Right cardiac atrium (tissue), 5 donors: ENCODE measurements at regions not wholly inside any gene's neighbourhood (a gene's known extent, or its start where the extent isn't known, plus 50 kb on each side); places are given as distances from the start of the nearest gene placed in this dataset.
A peak's percentile ranks its signal among the peaks of the same experiment; 100 is the strongest.
"Not testable (repeated sequence)": the region's sequence is repeated elsewhere in the genome, so short reads cannot be mapped to it uniquely, and the experiment has no call there.

ENCODE experiments used
- ATAC-seq, 2 donors: fragments of 200-7000 bp; cut with Tn5 transposase; one replicate each; pipeline versions ENCODE4 v1.8.0 to v1.9.1; 2020; ENCODE audit warnings: moderate library complexity in 2 of 2, mild to moderate bottlenecking in 1 of 2
- DNase-seq, 3 donors: peaks; one replicate each; pipeline ENCODE4 v3.0.0-alpha.2; 2020
- H3K27ac ChIP-seq: one replicate; pipeline ENCODE4 v1.5.1; 2013; ENCODE audit warnings: mild to moderate bottlenecking, low read length, control low read depth, moderate library complexity
- H3K27me3 ChIP-seq: one replicate; pipeline ENCODE4 v1.6.1; 2013; ENCODE audit not compliant: control insufficient read depth, insufficient read depth
- H3K4me1 ChIP-seq: one replicate; pipeline ENCODE4 v1.6.1; 2013; ENCODE audit warnings: low read length; ENCODE audit not compliant: control insufficient read depth, insufficient read depth
- H3K4me3 ChIP-seq: one replicate; pipeline ENCODE4 v1.5.1; 2013; ENCODE audit warnings: low read length, control low read depth
- H3K9me3 ChIP-seq: one replicate; pipeline ENCODE4 v1.6.1; 2013; ENCODE audit warnings: low read length; ENCODE audit not compliant: control insufficient read depth
- WGBS: extraction: QIAGEN DNeasy Blood & Tissue Kit; methylation state at CpG from one replicate; pipeline ENCODE4 v1.1.7; 2013; 5-methylcytosine and 5-hydroxymethylcytosine counted together
- intact Hi-C, 4 donors: fragments of 100-400 bp; cut with DNase I; formaldehyde crosslinking; loops; one replicate each; pipeline versions ENCODE4 v1.11.0 to v1.14.0; 2022 to 2023
- donor health status: healthy with polysubstance abuse.
- donor health status: DM: no; HTN: yes; CAD: no.
- donor health status: DM: no; HTN: no; CAD: no.
- donor health status: DM: no; HTN: yes; CAD: no; lungs with severe emphysema.
- donor health status: DM: yes; HTN: yes; CAD: no.

DNA sequence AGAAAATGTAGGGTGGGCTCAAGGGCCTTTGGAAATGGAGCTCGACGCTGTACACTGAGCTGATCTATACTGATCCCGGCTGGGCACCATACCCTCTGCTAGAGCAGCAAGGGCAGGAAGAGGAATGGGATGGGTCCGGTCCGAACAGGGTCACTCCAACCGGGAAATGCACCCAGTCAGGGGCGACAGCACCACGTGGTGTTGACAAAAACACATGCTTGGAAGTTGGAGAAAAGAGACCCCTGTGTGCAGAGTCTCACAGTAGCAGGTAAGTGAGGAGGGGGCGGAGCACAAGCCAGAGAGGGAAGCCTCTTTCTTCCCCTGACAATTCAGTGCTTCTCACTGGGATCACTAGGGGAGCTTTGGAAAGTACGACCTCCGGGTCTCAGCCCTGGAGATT is 84.1 kb upstream of the ASB18 start:
- Histone ChIP-seq H3K27ac (no peak overlapping the region), H3K9me3 (no peaks in the 10 kb centered on the region), H3K4me3 (no peak overlapping the region), H3K27me3 (no peaks in the 10 kb centered on the region), H3K4me1 (no peaks in the 10 kb centered on the region)
- intact Hi-C loops: loop anchor here in 1 of 4 donors (10.0 kb wide), 1 partner anchor 707 kb away; no protein-coding TSS in a partner anchor
- ATAC-seq (no peak), DNase-seq (no peak)
- 69% methylated on average over 11 of the region's 11 CpGs for WGBS

DNA sequence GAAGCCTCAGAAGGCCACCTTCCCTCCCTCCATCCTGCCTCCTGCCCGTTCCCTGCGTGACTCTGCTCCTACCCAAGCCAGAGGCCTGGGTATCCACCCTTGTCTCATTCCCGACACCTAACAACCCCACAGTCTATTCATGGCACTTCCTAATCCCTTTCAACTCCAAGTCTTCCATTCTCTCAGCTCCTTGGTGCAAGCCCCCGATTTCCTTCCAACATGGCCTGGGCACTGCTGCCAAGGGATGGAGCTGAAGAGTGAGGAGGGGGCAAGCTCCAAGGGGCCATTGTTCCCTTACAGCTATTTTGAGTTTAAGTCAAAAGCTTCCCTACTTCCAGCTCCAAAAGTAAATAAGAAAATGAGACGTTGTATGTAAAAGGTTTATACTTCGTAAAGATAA is 84.8 kb upstream of the ASB18 start:
- Histone ChIP-seq H3K27me3 (no peaks in the 10 kb centered on the region), H3K9me3 (no peaks in the 10 kb centered on the region), H3K4me1 (no peaks in the 10 kb centered on the region), H3K4me3 (no peak overlapping the region), H3K27ac (no peak overlapping the region)
- 91% methylated on average over 6 of the region's 6 CpGs for WGBS
- DNase-seq (no peak), ATAC-seq (no peak)
- intact Hi-C loops: loop anchor here in 1 of 4 donors (10.0 kb wide), 1 partner anchor 706 kb away; no protein-coding TSS in a partner anchor

DNA sequence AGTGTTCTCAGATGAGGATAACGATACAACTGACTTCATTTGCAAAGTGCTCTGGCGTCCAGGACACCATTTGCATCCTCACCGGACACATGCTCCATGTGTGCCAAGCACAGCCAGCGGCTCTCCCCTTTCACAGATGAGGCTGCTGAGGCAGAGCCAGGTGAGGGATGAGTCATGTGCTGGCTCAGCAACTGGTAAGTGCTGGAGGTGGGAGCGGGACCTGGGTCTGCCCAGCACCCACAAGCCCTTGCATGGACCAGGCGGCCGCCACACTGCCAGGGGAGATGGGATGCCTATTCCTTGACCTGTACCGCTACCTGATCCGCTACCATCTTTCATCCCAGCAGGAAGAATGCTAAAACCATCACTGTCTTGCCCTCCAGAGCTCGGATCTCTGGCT is 86.2 kb upstream of the ASB18 start:
- 84% methylated on average over 10 of the region's 10 CpGs for WGBS
- DNase-seq (no peak), ATAC-seq (no peak)
- Histone ChIP-seq H3K27ac (no peak overlapping the region), H3K27me3 (no peaks in the 10 kb centered on the region), H3K4me1 (no peaks in the 10 kb centered on the region), H3K9me3 (no peaks in the 10 kb centered on the region), H3K4me3 (no peak overlapping the region)
- intact Hi-C loops: loop anchor here (5.0 to 10.0 kb wide), 4 partner anchors 214 to 722 kb away; partner anchors contain the start of gene ACKR3 (in 1 of the 4)

DNA sequence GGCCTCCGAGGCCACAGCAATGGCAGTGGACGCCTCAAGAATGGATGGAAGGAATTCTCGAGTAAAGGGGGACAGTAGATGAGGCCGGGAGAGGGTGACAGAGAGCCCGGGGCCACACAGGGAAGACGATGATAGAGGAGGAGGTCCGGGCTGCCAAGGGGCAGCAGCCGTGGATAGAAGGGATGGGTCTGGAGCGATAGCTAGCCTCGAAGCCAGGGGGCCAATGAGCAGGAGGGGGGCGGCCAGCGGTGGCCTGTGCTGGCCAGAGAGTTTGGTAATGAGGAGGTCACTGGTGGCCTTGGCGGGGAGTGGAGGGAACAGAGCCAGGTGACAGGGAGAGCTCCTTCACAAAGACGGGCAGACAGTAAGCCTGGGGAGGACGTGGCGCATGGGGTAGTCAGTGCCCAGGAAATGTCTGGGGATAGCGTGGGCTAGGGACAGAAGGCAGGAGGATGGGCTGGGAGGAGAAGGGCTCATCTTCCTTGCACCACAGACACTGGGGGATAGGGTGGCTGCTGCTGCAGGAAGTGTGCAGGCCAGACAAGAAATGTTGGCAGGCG is 87.8 kb upstream of the ASB18 start:
- intact Hi-C loops: loop anchor here (2.0 to 10.0 kb wide), 6 partner anchors 213 to 720 kb away; partner anchors contain the start of gene ACKR3 (in 1 of the 4)

DNA sequence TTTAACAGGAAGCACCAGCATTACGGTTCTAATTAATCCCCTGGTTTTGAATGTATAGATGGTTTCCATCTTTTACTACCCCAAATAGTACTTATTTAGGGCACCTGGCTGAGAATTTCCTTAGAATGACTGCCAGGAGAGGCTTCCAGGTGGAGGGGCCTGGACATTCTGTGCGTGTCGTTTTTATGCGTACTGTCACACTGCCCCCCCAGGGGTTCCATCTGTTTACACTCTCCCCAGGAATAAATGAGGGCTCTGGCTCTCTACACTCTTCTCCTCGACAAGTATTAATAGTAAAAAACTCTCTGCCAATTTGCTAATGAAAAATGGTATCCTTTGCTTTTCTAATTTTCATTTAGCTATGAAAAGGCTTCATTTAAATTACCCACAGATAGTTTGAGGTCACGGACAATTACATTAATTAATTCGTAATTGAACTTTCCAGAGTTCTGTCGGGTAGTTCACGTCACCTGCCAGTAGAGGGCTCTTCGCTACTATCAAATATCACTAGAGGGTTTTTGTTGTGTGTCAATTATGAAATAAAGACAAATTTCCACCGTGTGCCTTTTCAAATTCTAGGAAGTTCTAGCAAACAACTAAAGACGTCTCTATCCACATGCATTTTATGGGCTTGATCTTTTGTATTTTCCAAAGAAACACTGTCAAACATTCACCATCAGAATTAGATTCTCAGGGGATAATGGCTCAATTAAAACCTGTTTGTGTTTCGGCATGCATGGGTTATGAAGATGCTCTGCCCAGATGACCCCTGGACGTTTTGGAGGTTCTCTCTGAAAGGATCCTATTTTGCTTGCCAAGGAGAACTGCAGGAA is 88.8 kb upstream of the ASB18 start:
- ATAC-seq: peak in 1 of 2 donors; percentile 32
- no peak for DNase-seq
- Histone ChIP-seq H3K9me3 (no peaks in the 10 kb centered on the region), H3K27ac (no peak overlapping the region), H3K4me3 (no peak overlapping the region), H3K4me1 (no peaks in the 10 kb centered on the region), H3K27me3 (no peaks in the 10 kb centered on the region)
- WGBS: 14% methylated on average over 14 of the region's 14 CpGs
- intact Hi-C loops: loop anchor here (2.0 to 10.0 kb wide), 6 partner anchors 212 to 719 kb away; partner anchors contain the start of gene ACKR3 (in 1 of the 4)

More for the DNA sequence above, 87.8 kb upstream of the ASB18 start:
- no peaks in the 10 kb centered on the region for H3K9me3 ChIP-seq
- no peaks in the 10 kb centered on the region for H3K27me3 ChIP-seq
- H3K27ac ChIP-seq: no peak overlapping the region
- DNase-seq (no peak), ATAC-seq (peak in 1 of 2 donors; percentile 9)
- 81% methylated on average over 18 of the region's 18 CpGs for WGBS
- H3K4me1 ChIP-seq: no peaks in the 10 kb centered on the region
- H3K4me3 ChIP-seq: no peak overlapping the region

DNA sequence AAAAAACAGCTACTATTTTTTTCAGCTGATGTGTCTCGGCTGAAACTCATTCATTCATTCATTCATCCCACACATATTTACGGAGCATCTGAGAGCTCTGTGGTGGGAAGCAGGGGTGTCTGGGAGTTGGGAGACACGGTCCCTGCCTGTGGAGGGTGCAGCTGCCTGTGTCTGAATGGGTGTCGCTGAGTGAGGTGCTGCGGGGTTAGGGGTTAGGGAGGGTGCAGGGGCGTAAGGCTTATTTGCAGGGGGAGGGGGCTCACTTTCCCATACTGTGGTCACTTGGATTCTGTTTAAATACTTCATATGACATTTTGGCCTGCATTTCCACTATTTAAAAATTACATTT is 89.4 kb upstream of the ASB18 start:
- no peak for DNase-seq
- intact Hi-C loops: loop anchor here (2.0 to 10.0 kb wide), 6 partner anchors 211 to 719 kb away; partner anchors contain the start of gene ACKR3 (in 1 of the 4)
- Histone ChIP-seq H3K27ac (no peak overlapping the region), H3K4me3 (no peak overlapping the region), H3K27me3 (no peaks in the 10 kb centered on the region), H3K9me3 (no peaks in the 10 kb centered on the region), H3K4me1 (no peaks in the 10 kb centered on the region)
- ATAC-seq: no peak
- WGBS: 72% methylated on average over 6 of the region's 6 CpGs

- WGBS: 86% methylated on average over 15 of the region's 15 CpGs
- no peaks in the 10 kb centered on the region for H3K4me1 ChIP-seq
- intact Hi-C loops: loop anchor here (5.0 to 10.0 kb wide), 4 partner anchors 211 to 718 kb away; partner anchors contain the start of gene ACKR3 (in 1 of the 4)
- H3K9me3 ChIP-seq: no peaks in the 10 kb centered on the region
- H3K4me3 ChIP-seq: no peak overlapping the region
- no peak overlapping the region for H3K27ac ChIP-seq
- no peaks in the 10 kb centered on the region for H3K27me3 ChIP-seq
- ATAC-seq: no peak
- DNase-seq: peak in 1 of 3 donors; percentile 41
These were observed 90.1 kb upstream of the ASB18 start for GRCh38 chr2:236354056-236354940.

GRCh38 chr2:236354973-236355595 is 90.9 kb upstream of the ASB18 start:
- Histone ChIP-seq H3K4me3 (no peak overlapping the region), H3K27ac (no peak overlapping the region), H3K4me1 (no peaks in the 10 kb centered on the region), H3K27me3 (no peaks in the 10 kb centered on the region), H3K9me3 (no peaks in the 10 kb centered on the region)
- 85% methylated on average over 21 of the region's 21 CpGs for WGBS
- intact Hi-C loops: loop anchor here (5.0 to 10.0 kb wide), 4 partner anchors 210 to 717 kb away; partner anchors contain the start of gene ACKR3 (in 1 of the 4)
- ATAC-seq (no peak), DNase-seq (peak in 1 of 3 donors; percentile 30)

DNA sequence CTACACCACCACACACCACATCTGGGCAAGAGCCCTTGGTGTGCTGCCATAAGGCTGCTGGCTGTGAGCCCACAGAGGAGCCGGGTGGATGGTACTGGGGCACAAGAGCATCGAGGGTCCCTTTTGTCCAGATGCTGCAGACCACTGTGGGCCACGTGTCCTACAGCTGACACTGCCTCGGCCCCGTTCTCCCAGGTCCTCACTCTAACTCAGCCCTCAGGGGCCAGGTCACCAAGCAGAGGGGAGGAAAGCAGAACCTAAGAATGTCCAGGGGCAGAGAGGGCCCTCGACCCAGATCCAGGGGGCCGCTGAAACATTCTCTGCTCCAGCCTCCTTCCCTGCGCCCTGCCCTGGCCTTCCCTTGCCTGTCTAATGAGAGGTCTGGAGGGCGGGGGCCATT is 91.7 kb upstream of the ASB18 start:
- intact Hi-C loops: loop anchor here in 2 of 4 donors (10.0 kb wide), 2 partner anchors 209 to 669 kb away; partner anchors contain the start of gene ACKR3 (in 1 of the 2)
- ATAC-seq: no peak
- Histone ChIP-seq H3K27me3 (no peaks in the 10 kb centered on the region), H3K4me1 (no peaks in the 10 kb centered on the region), H3K27ac (no peak overlapping the region), H3K9me3 (no peaks in the 10 kb centered on the region), H3K4me3 (no peak overlapping the region)
- no peak for DNase-seq
- 81% methylated on average over 8 of the region's 9 CpGs for WGBS

- not testable (repeated sequence) for H3K27me3 ChIP-seq, DNase-seq, H3K27ac ChIP-seq, H3K4me3 ChIP-seq, H3K9me3 ChIP-seq, ATAC-seq, H3K4me1 ChIP-seq
- intact Hi-C loops: loop anchor here in 2 of 4 donors (10.0 kb wide), 2 partner anchors 208 to 668 kb away; partner anchors contain the start of gene ACKR3 (in 1 of the 2)
- WGBS: 92% methylated on average over 9 of the region's 11 CpGs
These were observed 92.1 kb upstream of the ASB18 start for GRCh38 chr2:236356321-236356720.
